Central memory CD8-positive, alpha-beta T cell (primary cell): ENCODE measurements at regions not wholly inside any gene's neighbourhood (a gene's known extent, or its start where the extent isn't known, plus 50 kb on each side); places are given as distances from the start of the nearest gene placed in this dataset.
"Not testable (repeated sequence)": the region's sequence is repeated elsewhere in the genome, so short reads cannot be mapped to it uniquely, and the experiment has no call there.

ENCODE experiments used
- ATAC-seq: fragments of 150-1000 bp; cut with Tn5 transposase; replicated peaks from 2 replicates; pipeline ENCODE4 v1.10.0; 2022; ENCODE audit warnings: mild to moderate bottlenecking, moderate FRiP score, moderate number of reproducible peaks; ENCODE audit not compliant: poor library complexity, severe bottlenecking; ENCODE audit errors: extremely low read depth
- DNase-seq, 2 donors: peaks; one replicate each; pipeline ENCODE4 v3.0.0; 2021; ENCODE audit warnings: low spot score in 2 of 2
- H3K27ac Mint-ChIP-seq: one replicate; pipeline ENCODE4 v1.8.0; 2022; ENCODE audit warnings: low read depth, mild to moderate bottlenecking, moderate library complexity, mixed read lengths
- H3K27me3 Mint-ChIP-seq: one replicate; pipeline ENCODE4 v1.8.0; 2022; ENCODE audit warnings: mixed read lengths
- H3K36me3 Mint-ChIP-seq: one replicate; pipeline ENCODE4 v1.8.0; 2022; ENCODE audit warnings: mild to moderate bottlenecking, moderate library complexity, mixed read lengths; ENCODE audit not compliant: insufficient read depth
- H3K4me1 Mint-ChIP-seq: one replicate; pipeline ENCODE4 v1.8.0; 2022; ENCODE audit warnings: mixed read lengths
- H3K4me3 Mint-ChIP-seq: one replicate; pipeline ENCODE4 v1.8.0; 2022; ENCODE audit warnings: mild to moderate bottlenecking, moderate library complexity, mixed read lengths
- H3K9me3 Mint-ChIP-seq: one replicate; pipeline ENCODE4 v1.8.0; 2022; ENCODE audit warnings: mixed read lengths

DNA sequence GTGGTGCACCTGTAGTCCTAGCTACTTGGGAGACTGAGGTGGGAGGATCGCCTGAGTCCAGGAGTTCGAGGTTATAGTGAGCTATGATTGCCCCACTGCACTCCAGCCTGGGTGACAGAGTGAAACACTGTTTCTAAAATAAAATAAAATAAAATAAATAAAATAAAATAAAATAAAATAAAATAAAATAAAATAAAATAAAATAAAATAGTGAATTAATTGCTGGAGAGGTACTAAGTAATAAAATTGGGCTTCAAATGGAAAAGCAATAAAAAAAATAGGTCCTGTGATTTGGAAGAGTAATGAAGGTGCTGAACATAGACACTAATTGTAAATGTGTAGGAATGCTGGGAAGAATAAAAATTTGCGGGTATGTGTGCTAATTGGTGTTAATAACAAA is 126.2 kb upstream of the KLF12 start:
- H3K4me1 Mint-ChIP-seq: peaks cover 53% of the 10 kb centered on the region
- not testable (repeated sequence) for H3K4me3 Mint-ChIP-seq, H3K9me3 Mint-ChIP-seq, H3K27ac Mint-ChIP-seq, H3K27me3 Mint-ChIP-seq, DNase-seq, ATAC-seq
- peaks cover 25% of the 10 kb centered on the region for H3K36me3 Mint-ChIP-seq

DNA sequence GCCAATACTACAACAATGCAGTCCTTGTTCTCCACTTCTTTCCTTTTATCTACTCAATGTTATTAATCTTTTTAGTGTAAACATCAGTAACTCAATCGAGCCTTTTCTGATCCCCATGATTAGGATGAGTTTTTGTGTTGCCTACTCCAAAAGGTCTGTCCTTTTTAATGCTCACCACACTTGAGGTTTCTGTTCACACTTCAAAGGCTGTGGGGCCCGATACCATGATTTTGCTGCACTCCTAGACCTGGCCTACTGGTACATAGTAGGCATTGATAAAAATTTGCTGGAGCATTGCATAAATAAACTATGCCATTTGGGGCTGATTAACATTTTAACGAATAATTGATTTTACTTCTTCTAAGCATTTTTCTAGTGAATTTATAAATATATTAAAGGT is 125.4 kb upstream of the KLF12 start:
- H3K27ac Mint-ChIP-seq: peak overlapping the region; percentile 90
- H3K36me3 Mint-ChIP-seq: peaks cover 25% of the 10 kb centered on the region
- H3K27me3 Mint-ChIP-seq: no peaks in the 10 kb centered on the region
- peak; percentile 48 for ATAC-seq
- DNase-seq: no peak
- peaks cover 53% of the 10 kb centered on the region for H3K4me1 Mint-ChIP-seq
- H3K9me3 Mint-ChIP-seq: no peaks in the 10 kb centered on the region
- H3K4me3 Mint-ChIP-seq: peak overlapping the region; percentile 33

DNA sequence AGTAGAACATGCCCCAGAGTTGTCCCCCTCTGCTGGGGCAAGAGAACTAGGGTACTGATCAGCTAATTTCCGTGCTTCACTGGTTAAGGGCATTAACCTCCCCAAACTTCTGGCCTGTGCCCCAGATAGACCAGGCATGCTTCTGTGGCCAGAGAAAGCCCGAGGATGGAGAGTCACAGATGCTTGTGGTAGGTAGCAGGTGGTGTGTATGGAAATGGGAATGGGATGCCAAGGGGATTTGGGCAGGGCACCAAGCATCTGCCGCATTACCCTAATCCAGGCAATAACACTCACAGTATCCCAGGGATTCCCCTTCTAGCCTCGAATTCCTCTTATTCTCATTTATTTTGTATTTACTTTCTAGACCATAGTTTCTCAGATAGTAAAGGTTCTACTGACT is 124.8 kb upstream of the KLF12 start:
- ATAC-seq (no peak), DNase-seq (no peak)
- H3K4me3 Mint-ChIP-seq: peak overlapping the region; percentile 63
- peak overlapping the region; percentile 90 for H3K27ac Mint-ChIP-seq
- H3K27me3 Mint-ChIP-seq: no peaks in the 10 kb centered on the region
- H3K4me1 Mint-ChIP-seq: peaks cover 56% of the 10 kb centered on the region
- no peaks in the 10 kb centered on the region for H3K9me3 Mint-ChIP-seq
- H3K36me3 Mint-ChIP-seq: peaks cover 25% of the 10 kb centered on the region

DNA sequence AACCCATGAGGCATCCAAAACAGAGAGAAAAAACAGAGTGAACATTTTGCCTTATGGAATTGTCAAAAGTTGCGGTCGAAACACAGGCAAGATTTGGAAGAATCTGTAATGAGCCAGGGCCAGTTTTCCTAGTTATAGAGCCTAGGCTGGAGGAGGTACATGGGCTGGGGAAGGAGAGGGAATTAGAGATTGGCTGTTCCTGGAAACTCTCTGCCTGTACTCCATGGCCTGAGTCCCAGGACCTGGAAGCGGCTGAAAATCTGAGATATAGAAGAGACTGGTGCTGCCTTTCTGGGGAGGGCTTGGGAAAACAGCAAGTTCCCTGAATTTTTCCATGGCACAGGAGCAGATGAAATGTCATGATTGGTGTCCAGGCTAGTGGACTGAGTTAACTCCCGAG is 122.8 kb upstream of the KLF12 start:
- Mint-ChIP-seq H3K27ac (peak overlapping the region; percentile 90), H3K4me1 (peaks cover 72% of the 10 kb centered on the region), H3K27me3 (no peaks in the 10 kb centered on the region), H3K4me3 (no peak overlapping the region), H3K36me3 (peaks cover 25% of the 10 kb centered on the region), H3K9me3 (no peaks in the 10 kb centered on the region)
- ATAC-seq (no peak), DNase-seq (no peak)

DNA sequence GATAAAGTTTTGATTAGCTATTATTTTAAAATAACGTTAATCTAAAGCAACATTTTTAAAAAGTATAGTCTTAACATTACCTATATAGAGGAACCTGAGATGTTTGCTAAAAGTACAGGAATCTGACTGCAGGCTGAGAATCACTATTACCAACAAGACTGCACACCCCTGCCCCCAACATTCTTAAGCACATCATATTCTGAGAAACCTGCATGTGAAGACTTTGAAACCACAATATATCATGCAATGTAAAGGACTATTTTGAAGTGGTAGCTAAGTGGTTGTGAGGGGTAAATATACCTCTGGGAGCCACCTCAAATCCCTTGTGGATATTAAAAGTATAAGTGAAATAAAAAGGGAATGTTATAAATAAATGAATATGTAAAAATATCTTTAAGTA is 119.0 kb upstream of the KLF12 start:
- H3K27ac Mint-ChIP-seq: peak overlapping the region; percentile 87
- no peaks in the 10 kb centered on the region for H3K9me3 Mint-ChIP-seq
- H3K36me3 Mint-ChIP-seq: peaks cover 26% of the 10 kb centered on the region
- no peaks in the 10 kb centered on the region for H3K27me3 Mint-ChIP-seq
- DNase-seq (no peak), ATAC-seq (no peak)
- H3K4me3 Mint-ChIP-seq: peak overlapping the region; percentile 21
- peaks cover 80% of the 10 kb centered on the region for H3K4me1 Mint-ChIP-seq

DNA sequence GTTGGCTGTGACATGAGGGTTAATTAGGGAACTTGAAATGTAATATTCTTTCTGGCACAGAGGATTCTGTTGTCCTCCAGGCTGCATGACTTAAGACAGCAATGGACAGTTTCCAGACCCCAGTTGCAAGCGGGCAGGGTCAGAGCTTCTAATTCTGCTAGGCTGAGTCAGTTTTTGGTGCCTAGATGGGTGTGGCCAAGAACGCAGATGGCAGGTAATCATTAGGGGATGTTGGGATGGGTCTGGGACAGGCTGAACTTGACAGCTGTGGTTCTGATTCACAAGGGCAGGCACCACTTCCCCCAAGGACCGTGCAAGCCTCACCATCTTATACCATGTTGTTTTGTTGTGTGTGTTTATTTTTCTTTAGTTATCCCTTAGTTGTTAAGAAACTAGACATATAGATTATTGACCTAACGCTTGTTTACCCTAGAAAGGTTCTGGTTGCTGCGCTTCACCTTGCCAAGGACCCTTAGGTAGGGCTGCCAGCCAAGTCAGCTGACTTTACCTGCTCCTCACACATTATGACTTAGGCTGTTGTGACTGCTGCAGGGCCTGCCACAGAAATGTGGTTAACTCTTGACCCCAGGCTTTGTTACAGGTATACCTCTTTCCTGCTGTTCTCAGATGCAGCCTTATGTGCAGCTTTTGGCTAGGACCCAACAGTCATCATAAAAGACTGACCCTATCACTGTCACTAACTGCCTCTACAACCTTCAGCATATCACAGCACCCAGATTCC is 117.7 kb upstream of the KLF12 start:
- H3K4me1 Mint-ChIP-seq: peaks cover 81% of the 10 kb centered on the region
- peaks cover 17% of the 10 kb centered on the region for H3K36me3 Mint-ChIP-seq
- no peaks in the 10 kb centered on the region for H3K27me3 Mint-ChIP-seq
- ATAC-seq (peak; percentile 47), DNase-seq (no peak)
- peak overlapping the region; percentile 87 for H3K27ac Mint-ChIP-seq
- H3K9me3 Mint-ChIP-seq: no peaks in the 10 kb centered on the region
- peak overlapping the region; percentile 54 for H3K4me3 Mint-ChIP-seq

DNA sequence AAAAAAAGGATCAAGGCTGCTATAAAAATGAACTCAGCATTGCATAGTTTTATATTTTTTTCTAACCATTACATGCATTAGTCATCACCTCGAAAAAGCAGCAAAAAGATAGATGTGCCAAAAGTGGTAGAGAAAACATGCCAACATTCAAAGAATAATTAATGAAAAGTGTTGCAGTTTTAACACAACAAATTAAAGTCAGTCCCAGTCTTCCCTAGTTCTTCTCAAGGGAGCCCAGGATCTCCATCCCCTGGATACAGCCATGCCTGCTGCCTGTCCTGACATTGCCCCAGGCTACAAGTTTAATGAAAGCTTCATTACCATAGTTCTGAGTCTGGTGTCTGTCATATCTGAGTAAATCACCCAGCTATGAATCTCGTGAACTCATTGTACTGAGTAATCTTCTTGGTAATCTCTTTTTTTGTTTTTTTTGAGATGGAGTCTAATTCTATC is 116.6 kb upstream of the KLF12 start:
- no peak for ATAC-seq
- DNase-seq: no peak
- H3K27me3 Mint-ChIP-seq: no peaks in the 10 kb centered on the region
- H3K27ac Mint-ChIP-seq: peak overlapping the region; percentile 87
- peak overlapping the region; percentile 7 for H3K4me3 Mint-ChIP-seq
- peaks cover 84% of the 10 kb centered on the region for H3K4me1 Mint-ChIP-seq
- H3K36me3 Mint-ChIP-seq: peaks cover 6% of the 10 kb centered on the region
- no peaks in the 10 kb centered on the region for H3K9me3 Mint-ChIP-seq

DNA sequence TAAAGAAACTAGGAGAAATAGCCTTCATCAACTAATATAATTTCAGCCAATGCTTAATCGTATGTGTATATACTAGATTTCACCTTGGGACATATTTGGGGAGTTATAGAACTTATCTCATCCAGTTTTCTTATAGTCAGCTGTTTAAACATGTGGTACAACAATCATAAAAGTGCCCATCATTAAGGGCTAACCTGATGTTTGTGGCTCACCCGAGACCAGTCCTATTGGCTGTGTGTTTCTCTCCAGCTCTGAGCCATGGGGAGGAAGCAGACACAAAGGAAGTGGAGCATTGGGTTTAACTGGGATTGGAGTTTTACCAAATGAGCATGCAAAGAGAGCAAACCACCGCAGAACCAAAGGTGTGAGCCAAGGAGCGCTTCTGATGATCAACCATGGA is 114.3 kb upstream of the KLF12 start:
- H3K4me3 Mint-ChIP-seq: peak overlapping the region; percentile 54
- no peaks in the 10 kb centered on the region for H3K9me3 Mint-ChIP-seq
- peak overlapping the region; percentile 87 for H3K27ac Mint-ChIP-seq
- H3K36me3 Mint-ChIP-seq: peaks cover 14% of the 10 kb centered on the region
- DNase-seq (no peak), ATAC-seq (no peak)
- H3K4me1 Mint-ChIP-seq: peaks cover 97% of the 10 kb centered on the region
- H3K27me3 Mint-ChIP-seq: no peaks in the 10 kb centered on the region

DNA sequence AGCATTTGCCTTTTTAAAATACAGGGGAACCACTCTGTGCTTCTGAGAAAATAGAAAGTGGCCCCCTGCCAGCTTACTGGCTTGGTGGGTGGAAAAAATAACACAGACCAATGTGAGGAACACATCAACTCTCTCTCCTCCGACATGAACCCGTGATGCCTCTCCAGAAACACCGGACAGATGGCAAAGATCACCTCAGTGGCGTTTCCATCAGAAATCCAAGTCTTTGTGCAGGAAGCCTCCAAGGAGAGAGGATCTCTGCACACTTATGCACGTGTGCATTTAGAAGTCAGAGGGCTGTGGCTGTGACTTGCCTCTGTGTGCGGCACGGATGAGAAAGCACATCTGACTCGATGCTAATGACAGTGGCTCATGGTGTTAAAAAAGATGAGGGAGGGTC is 112.3 kb upstream of the KLF12 start:
- DNase-seq (no peak), ATAC-seq (peak; percentile 31)
- no peaks in the 10 kb centered on the region for H3K27me3 Mint-ChIP-seq
- peaks cover 22% of the 10 kb centered on the region for H3K36me3 Mint-ChIP-seq
- peak overlapping the region; percentile 87 for H3K27ac Mint-ChIP-seq
- no peaks in the 10 kb centered on the region for H3K9me3 Mint-ChIP-seq
- H3K4me1 Mint-ChIP-seq: peaks cover 95% of the 10 kb centered on the region
- peak overlapping the region; percentile 58 for H3K4me3 Mint-ChIP-seq

DNA sequence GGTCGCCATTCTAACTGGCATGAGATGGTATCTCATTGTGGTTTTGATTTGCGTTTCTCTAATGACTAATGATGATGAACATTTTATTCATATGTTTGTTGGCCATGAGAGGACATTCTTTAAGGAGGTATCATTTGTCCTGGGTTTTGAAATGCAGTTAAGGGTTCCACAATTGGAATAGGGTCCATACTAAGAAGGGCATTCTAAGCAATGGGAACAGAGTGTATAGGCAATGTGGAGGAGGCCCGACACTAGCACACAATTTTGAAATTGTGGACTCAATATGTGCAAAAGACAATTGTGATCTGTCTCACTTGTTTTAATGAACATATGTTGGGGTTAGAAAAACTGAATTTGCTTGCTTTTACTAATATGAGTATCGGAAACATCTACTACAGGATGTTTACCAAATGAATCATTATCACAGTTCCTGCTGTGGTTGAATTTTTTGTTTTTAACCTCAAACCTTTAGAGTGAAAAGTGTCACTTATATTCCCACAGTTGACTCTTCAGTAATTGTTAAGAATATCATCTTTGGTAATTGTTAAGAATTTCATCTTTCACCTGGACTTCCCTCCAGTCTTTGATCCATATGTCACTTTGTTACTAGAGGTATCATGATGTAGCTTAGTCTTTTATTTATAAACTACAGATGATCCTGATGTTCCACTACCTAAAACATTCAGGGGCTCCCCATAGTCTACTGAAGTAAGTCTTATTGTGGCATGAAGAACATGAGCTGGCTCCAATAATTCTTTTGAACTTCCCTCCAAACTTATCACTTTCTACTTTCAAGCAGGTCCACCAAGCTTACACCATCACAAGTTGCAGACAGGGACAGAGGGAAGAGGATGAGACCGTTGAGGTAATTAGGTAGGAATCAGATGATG is 109.7 kb upstream of the KLF12 start:
- Mint-ChIP-seq H3K27me3 (no peaks in the 10 kb centered on the region), H3K4me1 (peaks cover 70% of the 10 kb centered on the region), H3K27ac (peak overlapping the region; percentile 87), H3K9me3 (no peaks in the 10 kb centered on the region), H3K36me3 (peaks cover 18% of the 10 kb centered on the region), H3K4me3 (peak overlapping the region; percentile 71)
- DNase-seq (no peak), ATAC-seq (peak; percentile 89)

DNA sequence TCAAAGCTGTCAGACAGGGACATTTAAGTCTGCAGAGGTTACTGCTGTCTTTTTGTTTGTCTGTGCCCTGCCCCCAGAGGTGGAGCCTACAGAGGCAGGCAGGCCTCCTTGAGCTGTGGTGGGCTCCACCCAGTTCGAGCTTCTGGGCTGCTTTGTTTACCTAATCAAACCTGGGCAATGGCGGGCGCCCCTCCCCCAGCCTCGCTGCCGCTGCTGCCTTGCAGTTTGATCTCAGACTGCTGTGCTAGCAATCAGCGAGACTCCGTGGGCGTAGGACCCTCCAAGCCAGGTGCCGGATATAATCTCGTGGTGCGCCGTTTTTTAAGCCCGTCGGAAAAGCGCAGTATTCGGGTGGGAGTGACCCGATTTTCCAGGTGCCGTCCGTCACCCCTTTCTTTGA is 107.1 kb upstream of the KLF12 start:
- H3K27ac Mint-ChIP-seq: not testable (repeated sequence)

DNA sequence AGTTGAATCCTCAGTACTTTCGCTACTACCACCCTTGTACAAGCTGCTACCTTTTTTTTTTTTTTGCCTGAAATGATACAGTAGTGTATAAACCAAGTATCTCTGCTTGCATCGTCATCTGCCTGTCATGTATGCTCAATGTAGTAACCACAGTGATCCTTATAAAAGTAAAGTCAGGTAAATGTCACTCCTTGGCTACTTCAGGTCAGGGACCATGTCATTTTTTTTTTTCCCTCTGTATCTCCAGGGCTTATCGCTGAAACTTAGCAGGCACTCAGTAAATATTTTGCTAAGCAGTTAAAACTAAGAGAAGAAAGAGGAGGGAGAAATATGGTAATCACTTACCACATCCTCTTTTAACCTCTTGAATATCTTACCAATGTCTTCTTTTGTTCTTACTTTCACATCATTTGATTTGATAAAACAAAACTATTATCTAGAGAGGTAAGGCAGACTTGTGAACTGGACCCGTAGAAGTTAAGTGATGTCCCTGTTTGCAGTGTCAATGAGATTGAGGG is 96.8 kb upstream of the KLF12 start:
- Mint-ChIP-seq H3K27ac (peak overlapping the region; percentile 87), H3K9me3 (no peaks in the 10 kb centered on the region), H3K27me3 (no peaks in the 10 kb centered on the region), H3K4me3 (peak overlapping the region; percentile 64), H3K36me3 (peaks cover 4% of the 10 kb centered on the region), H3K4me1 (peaks cover 28% of the 10 kb centered on the region)
- no peak for DNase-seq
- peak; percentile 83 for ATAC-seq

More for the DNA sequence above, 107.1 kb upstream of the KLF12 start:
- not testable (repeated sequence) for ATAC-seq, H3K9me3 Mint-ChIP-seq, H3K4me3 Mint-ChIP-seq, DNase-seq, H3K27me3 Mint-ChIP-seq
- Mint-ChIP-seq H3K4me1 (peaks cover 46% of the 10 kb centered on the region), H3K36me3 (peaks cover 18% of the 10 kb centered on the region)
